ENCODE measurements at regions not wholly inside any gene's neighbourhood (a gene's known extent, or its start where the extent isn't known, plus 50 kb on each side); places are given as distances from the start of the nearest gene placed in this dataset.

DNA sequence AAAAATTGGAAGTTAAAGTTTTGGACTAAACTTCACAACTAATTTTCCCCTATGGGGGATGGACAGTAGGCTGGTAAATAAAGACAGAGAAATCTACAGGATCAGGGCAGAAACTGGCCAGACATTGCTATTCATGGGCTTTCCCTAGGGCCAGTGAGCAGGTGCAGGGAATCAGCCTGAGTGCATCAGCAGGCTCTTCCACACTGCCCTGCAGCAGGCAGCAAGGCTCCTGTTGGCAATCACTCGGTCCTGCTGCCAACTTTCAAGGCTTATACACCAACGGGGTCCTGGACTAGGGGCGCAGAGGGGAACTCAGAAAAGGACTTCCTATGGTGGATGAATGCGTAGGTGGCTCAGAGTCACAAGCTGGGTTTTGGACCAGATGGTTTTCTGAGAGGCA, 59.8 kb upstream of the NHSL1 start:
- TF ChIP-seq, protein P1, sequence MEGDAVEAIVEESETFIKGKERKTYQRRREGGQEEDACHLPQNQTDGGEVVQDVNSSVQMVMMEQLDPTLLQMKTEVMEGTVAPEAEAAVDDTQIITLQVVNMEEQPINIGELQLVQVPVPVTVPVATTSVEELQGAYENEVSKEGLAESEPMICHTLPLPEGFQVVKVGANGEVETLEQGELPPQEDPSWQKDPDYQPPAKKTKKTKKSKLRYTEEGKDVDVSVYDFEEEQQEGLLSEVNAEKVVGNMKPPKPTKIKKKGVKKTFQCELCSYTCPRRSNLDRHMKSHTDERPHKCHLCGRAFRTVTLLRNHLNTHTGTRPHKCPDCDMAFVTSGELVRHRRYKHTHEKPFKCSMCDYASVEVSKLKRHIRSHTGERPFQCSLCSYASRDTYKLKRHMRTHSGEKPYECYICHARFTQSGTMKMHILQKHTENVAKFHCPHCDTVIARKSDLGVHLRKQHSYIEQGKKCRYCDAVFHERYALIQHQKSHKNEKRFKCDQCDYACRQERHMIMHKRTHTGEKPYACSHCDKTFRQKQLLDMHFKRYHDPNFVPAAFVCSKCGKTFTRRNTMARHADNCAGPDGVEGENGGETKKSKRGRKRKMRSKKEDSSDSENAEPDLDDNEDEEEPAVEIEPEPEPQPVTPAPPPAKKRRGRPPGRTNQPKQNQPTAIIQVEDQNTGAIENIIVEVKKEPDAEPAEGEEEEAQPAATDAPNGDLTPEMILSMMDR (IDR thresholded peaks at IDR 0.05), result no peak
- H3K27me3 ChIP-seq (ENCODE audit: control insufficient read depth, insufficient read depth, low read length), result no peaks in the 10 kb centered on the region
- no peak for DNase-seq
- ATAC-seq, result no peak
- H3K4me1 ChIP-seq (ENCODE audit: control insufficient read depth, insufficient read depth, low read length), result no peaks in the 10 kb centered on the region
- no peak overlapping the region for H3K4me3 ChIP-seq (ENCODE audit: low read length)
- Mint-ChIP-seq H3K4me3 (no peak overlapping the region), H3K27me3 (ENCODE audit: low read depth in 2 of 2) (peaks cover 12 to 28% of the 10 kb centered on the region in 2 donors), H3K36me3 (no peaks in the 10 kb centered on the region), H3K9me3 (no peaks in the 10 kb centered on the region), H3K4me1 (no peaks in the 10 kb centered on the region), H3K27ac (no peak overlapping the region)
- H3K36me3 ChIP-seq (ENCODE audit: control insufficient read depth, insufficient read depth, low read length), result no peaks in the 10 kb centered on the region
- H3K9me3 ChIP-seq (ENCODE audit: control insufficient read depth, insufficient read depth, low read length), result no peaks in the 10 kb centered on the region
- no peak overlapping the region for H3K27ac ChIP-seq (ENCODE audit: low read length)
- intact Hi-C loops (cut with micrococcal nuclease), result no loop called here
- 87% methylated on average over 4 of the region's 4 CpGs for WGBS (ENCODE audit: insufficient coverage)

DNA sequence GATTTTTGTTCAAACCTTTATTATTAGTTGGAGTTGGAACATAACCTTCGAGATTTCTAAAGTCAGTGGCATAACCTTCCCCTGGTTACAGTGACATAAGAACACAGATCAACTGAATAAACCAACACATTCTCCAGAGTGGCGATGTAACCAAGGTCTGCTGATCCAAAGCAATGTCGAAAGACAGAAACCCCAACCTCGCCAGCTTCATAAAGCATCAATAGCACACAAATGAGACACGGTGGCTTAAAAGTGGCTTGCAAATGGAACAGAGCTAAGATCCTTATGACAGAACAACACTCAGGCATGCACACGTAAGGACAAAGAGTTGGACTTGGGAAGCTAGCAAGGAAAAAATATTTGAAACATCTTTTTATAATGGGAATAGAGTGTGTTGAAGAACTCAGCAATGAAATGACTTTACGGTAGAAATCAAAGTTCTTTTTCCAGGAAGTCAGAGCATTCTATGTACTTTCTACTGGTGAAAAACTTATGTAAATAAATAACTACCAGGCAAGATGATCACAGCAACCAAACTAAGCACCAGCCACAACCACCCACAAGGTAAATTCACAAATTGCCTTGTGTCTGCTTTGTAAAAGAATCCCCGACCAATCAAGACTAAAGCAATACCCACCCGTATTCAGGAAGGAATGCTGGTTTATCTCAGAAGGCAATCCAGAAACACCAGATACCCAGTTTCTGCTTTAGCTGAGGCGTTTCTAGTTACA, 61.0 kb upstream of the NHSL1 start:
- H3K36me3 ChIP-seq (ENCODE audit: control insufficient read depth, insufficient read depth, low read length), result no peaks in the 10 kb centered on the region
- 96% methylated on average over 9 of the region's 10 CpGs for WGBS (ENCODE audit: insufficient coverage)
- Mint-ChIP-seq H3K27me3 (ENCODE audit: low read depth in 2 of 2) (peaks cover 11 to 33% of the 10 kb centered on the region in 2 donors), H3K4me3 (no peak overlapping the region), H3K36me3 (no peaks in the 10 kb centered on the region), H3K9me3 (no peaks in the 10 kb centered on the region), H3K4me1 (no peaks in the 10 kb centered on the region), H3K27ac (no peak overlapping the region)
- no peaks in the 10 kb centered on the region for H3K9me3 ChIP-seq (ENCODE audit: control insufficient read depth, insufficient read depth, low read length)
- TF ChIP-seq, protein P1 (IDR thresholded peaks at IDR 0.05), result no peak
- H3K4me1 ChIP-seq (ENCODE audit: control insufficient read depth, insufficient read depth, low read length), result no peaks in the 10 kb centered on the region
- intact Hi-C loops (cut with micrococcal nuclease), result no loop called here
- H3K4me3 ChIP-seq (ENCODE audit: low read length), result no peak overlapping the region
- ATAC-seq (no peak), DNase-seq (no peak)
- H3K27ac ChIP-seq (ENCODE audit: low read length), result no peak overlapping the region
- no peaks in the 10 kb centered on the region for H3K27me3 ChIP-seq (ENCODE audit: control insufficient read depth, insufficient read depth, low read length)

GRCh38 chr6:138562691-138563090, 63.4 kb upstream of the NHSL1 start:
- Histone ChIP-seq H3K9me3 (ENCODE audit: control insufficient read depth, insufficient read depth, low read length) (no peaks in the 10 kb centered on the region), H3K27me3 (ENCODE audit: control insufficient read depth, insufficient read depth, low read length) (no peaks in the 10 kb centered on the region), H3K4me3 (ENCODE audit: low read length) (no peak overlapping the region), H3K4me1 (ENCODE audit: control insufficient read depth, insufficient read depth, low read length) (no peaks in the 10 kb centered on the region), H3K36me3 (ENCODE audit: control insufficient read depth, insufficient read depth, low read length) (no peaks in the 10 kb centered on the region), H3K27ac (ENCODE audit: low read length) (no peak overlapping the region)
- DNase-seq (no peak), ATAC-seq (no peak)
- Mint-ChIP-seq H3K9me3 (no peaks in the 10 kb centered on the region), H3K4me3 (no peak overlapping the region), H3K27me3 (ENCODE audit: low read depth in 2 of 2) (peaks cover 11 to 33% of the 10 kb centered on the region in 2 donors), H3K27ac (no peak overlapping the region), H3K36me3 (no peaks in the 10 kb centered on the region), H3K4me1 (no peaks in the 10 kb centered on the region)
- WGBS (ENCODE audit: insufficient coverage), result 91% methylated on average over 8 of the region's 8 CpGs
- TF ChIP-seq, protein P1 (IDR thresholded peaks at IDR 0.05), result no peak
- intact Hi-C loops (cut with micrococcal nuclease), result no loop called here

GRCh38 chr6:138563231-138563630, 63.9 kb upstream of the NHSL1 start:
- DNase-seq, result no peak
- TF ChIP-seq, protein P1 (IDR thresholded peaks at IDR 0.05), result no peak
- H3K9me3 Mint-ChIP-seq, result no peaks in the 10 kb centered on the region
- ATAC-seq, result no peak
- no peaks in the 10 kb centered on the region for H3K27me3 ChIP-seq (ENCODE audit: control insufficient read depth, insufficient read depth, low read length)
- H3K9me3 ChIP-seq (ENCODE audit: control insufficient read depth, insufficient read depth, low read length), result no peaks in the 10 kb centered on the region
- no peak overlapping the region for H3K4me3 Mint-ChIP-seq
- H3K4me1 ChIP-seq (ENCODE audit: control insufficient read depth, insufficient read depth, low read length), result no peaks in the 10 kb centered on the region
- H3K27ac Mint-ChIP-seq, result no peak overlapping the region
- no peaks in the 10 kb centered on the region for H3K36me3 ChIP-seq (ENCODE audit: control insufficient read depth, insufficient read depth, low read length)
- no peaks in the 10 kb centered on the region for H3K36me3 Mint-ChIP-seq
- H3K27me3 Mint-ChIP-seq (ENCODE audit: low read depth in 2 of 2), result peaks cover 11 to 33% of the 10 kb centered on the region in 2 donors
- H3K4me3 ChIP-seq (ENCODE audit: low read length), result no peak overlapping the region
- H3K27ac ChIP-seq (ENCODE audit: low read length), result no peak overlapping the region
- intact Hi-C loops (cut with micrococcal nuclease), result no loop called here
- H3K4me1 Mint-ChIP-seq, result no peaks in the 10 kb centered on the region
- 88% methylated on average over 4 of the region's 6 CpGs for WGBS (ENCODE audit: insufficient coverage)

Measured in natural killer cell (primary cell).